Putamen (tissue), 1 donor: ENCODE measurements at regions not wholly inside any gene's neighbourhood (a gene's known extent, or its start where the extent isn't known, plus 50 kb on each side); places are given as distances from the start of the nearest gene placed in this dataset.
"Not testable (repeated sequence)": the region's sequence is repeated elsewhere in the genome, so short reads cannot be mapped to it uniquely, and the experiment has no call there.

Source experiments
- DNase-seq: peaks from one replicate; pipeline ENCODE4 v3.0.0-alpha.2; 2016; ENCODE audit warnings: low spot score

DNA sequence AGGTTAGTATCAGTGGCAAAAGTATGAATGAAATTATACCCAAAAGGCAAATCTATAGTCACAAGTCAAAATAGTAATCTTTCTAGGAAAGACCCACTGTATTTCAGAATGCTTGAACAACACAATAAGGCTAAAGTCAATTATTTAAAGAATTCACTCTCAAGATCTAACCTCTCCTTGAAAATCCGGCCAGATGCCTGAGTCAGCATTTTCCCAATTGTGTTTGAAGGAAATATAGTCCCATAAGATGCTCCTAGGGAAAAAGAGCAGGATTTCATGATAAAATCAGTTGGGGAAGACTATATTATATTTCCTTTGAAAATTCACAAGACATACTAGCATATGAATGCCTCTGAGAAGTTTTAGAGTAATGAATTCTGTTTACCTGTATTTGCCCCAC is 1075.0 kb downstream of the GRM8 start:
- no peak for DNase-seq

DNA sequence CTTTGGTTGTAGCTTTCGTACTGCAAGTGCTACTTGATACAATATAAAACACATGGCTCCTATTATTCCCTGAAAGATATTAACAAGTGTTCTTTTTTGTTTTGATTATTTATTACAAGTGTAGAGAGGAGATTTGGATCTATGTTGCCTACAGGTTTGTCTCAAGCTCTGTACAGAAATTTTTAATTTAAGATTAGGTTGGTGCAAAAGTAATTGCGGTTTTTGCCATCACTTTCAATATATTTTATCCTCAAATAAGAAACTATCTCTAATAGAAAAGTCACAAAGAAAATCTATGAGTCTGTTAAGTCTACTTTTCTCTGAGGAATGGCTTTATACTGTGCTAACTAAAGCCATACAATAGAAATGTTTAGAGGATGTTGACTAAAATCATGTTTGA is 1086.1 kb downstream of the GRM8 start:
- DNase-seq: no peak

DNA sequence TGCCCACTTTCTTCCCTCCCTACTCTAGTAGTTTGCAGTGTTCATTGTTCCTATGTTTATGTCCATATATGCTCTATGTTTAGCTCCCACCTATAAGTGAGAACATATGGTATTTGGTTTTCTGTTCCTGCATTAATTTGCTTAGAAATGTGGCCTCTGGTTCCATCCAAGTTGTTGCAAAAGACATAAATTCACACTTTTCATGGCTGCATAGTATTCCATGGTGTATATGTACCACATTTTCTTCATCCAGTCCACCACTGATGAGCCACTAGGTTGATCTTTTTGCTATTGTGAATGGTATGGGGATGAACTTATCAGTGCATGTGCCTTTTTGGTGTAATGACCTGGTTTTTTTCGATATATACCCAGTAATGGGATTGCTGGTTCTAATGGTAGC is 1089.1 kb downstream of the GRM8 start:
- DNase-seq: no peak

DNA sequence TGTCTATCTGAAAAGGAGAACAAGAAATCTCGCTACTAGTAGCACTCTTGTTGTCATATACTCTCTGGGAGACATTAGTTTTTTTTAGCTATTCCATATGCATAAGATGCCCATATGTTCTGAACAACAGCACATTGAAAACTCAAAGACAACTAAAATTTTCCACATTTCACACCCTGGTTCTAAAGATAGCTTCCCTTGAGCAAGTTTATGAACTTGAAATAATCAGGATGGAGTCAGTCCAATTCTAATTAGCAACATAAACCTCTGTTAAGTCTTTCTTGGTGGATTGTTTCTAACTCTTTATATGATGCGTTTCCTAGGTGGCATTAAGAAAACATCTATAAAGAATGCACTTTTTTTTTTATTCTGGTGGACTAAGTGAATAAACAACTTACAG is 1095.3 kb downstream of the GRM8 start:
- DNase-seq: no peak

DNA sequence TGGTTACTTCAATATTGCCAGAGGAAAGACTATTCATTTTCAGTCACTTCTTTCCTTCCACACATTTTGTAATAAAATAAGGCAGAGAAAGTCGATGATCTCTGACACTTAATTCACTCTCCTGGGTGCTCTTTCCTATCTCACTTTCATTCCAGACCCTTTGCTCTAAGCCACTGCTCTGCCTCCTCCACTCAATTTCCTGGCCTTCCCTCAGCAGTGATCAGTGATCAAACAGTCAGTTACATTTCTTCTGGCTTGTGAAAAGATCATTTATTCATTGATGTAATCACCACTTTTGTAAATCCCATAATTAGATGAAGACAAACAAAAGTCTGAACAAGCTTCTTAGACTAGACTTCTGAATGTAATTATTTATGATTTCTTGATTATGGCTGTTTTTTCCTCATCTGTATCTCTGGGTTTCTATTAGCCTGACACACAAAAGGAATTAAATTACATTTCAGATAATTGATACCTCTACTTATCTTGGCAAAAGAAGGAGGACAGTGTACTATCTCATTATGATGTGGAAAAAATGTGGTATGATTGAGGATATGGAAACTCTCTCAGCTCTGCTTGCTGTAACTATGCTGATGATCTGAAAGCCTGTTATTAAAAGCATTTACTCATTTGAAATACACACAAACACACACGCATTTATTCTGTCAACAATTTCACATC is 1102.3 kb downstream of the GRM8 start:
- no peak for DNase-seq

DNA sequence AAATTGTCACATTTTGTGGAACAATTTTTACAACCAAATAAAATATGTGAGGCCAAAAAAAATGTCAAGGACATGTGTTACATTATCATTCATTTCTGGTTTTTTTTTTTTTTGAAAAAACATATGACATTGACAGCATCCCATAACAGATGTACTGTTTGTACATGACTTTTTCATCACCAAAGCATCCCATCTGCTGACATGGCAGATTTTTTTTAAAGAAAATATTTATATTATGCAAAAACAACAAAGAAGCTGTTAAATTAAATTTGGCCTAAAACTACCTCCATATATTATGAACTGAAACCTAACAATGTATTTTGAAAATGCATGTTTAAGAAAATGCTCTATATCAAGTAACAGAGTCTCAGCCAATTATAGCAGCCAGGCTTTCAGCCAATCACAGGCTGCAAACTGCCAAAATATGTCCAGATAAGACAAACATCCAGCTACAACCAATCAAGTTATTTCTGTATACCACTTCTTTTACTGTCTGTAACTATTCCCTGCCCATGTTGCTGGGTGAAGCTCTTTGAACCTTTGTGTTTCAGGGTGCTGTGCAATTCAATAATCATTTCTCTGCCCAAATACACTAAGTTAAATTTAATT is 1111.8 kb downstream of the GRM8 start:
- no peak for DNase-seq

DNA sequence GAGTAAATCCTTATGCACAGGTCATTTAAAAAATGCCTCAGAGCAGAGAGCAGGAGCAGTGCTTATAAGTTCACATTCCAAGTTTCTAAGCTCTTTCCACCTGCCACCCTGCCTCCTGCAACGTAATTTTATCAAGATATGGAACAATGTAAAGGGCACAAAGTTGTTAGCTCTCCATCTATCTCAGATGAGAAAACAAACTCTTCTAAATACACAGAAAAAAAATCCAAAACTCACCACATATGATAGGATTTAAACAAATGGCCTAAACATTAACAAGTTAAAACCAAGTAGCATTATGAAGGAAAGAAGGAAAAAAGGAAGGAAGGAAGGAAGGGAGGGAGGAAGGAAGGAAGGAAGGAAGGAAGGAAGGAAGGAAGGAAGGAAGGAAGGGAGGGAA is 1132.8 kb downstream of the GRM8 start:
- DNase-seq: no peak

DNA sequence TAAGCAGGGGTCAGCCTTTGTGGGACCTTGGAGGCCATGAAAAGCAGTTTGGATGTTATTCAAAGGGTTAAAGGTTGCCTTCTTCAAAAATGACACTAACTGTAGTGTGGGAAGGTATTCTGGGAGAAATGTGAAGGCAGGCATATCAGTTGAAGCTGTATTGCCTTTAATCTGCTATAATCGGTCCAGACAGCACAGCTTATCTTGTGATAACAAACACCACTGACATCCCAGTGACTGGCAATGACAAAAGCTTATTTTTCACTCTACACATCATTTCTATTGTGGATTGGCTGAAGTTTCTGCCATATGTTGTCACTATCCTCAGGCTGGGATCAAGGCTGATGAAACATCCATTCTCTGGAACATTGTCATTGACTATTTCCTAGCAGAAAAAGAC is 1149.2 kb downstream of the GRM8 start:
- DNase-seq: no peak

DNA sequence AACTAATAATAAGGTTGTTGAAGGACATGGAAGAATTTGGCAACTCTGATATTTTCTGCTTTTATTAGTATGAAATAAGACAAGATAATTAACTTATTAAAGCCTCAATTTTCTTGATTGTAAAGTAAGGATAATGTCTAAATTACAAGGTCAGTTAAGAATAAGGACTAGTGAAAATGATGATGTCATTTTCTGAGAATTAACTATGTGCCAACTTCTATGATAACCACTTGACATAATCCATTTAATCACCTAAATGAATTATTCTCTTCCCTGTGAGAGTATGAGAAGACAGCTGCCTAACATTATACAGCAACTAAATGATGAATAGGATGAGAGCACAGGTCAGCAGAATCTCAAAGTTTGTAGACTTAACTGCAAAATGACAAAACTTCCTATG is 1153.4 kb upstream of the POT1 start:
- no peak for DNase-seq

DNA sequence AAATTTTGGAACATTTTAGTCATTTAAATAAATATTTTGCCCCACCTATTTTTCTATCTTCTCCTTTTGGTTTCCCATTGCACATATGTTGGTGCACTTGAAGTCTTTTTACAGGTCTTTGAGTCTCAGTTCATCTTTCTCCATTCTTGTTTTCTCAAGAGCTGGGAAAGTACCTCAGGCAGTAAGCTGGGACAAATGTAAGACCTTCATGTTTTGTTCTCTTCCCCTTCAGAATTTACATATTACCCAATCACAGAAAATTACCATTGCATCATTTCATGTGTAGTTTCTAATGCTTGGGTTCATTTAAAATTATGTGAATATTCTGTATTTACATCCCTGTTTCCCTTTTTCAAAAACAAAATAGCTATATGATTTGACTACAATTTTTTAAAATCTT is 1150.0 kb upstream of the POT1 start:
- no peak for DNase-seq

DNA sequence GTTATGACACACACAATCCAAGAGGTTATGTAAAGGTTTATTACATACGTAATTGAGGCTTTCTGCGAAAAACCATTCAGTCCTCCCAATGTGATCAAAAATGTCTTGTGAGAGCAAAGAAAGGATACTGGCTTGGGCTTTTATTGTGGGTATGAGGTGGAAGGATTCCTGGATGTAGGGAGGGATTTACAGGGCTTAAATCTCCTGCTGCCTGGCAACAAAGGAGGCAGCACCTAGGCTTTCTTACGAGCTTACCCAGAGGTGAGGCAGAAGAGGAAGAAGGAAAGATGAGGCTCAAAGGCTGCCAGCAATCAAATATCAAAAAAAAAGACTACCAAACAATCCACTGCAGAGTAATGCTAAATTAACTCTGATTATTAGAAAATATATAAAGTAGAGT is 1149.5 kb upstream of the POT1 start:
- no peak for DNase-seq

DNA sequence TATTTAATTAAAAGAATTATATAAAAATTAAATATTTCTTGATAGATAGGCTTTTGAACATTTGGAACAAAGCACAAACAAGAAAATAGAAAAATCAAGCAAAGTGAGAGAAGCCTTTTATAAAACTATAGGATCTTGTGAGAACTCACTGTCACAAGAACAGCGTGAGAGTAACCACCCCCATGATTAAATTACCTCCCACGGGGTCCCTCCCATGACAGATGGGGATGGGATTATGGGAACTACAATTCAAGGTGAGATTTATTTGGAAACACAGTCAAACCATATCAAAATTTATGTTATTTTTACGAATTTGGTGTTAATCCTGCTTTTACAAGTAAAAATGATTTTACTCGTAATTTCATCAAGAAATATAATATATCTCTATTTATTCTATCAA is 1136.1 kb upstream of the POT1 start:
- DNase-seq: peak; percentile 27

DNA sequence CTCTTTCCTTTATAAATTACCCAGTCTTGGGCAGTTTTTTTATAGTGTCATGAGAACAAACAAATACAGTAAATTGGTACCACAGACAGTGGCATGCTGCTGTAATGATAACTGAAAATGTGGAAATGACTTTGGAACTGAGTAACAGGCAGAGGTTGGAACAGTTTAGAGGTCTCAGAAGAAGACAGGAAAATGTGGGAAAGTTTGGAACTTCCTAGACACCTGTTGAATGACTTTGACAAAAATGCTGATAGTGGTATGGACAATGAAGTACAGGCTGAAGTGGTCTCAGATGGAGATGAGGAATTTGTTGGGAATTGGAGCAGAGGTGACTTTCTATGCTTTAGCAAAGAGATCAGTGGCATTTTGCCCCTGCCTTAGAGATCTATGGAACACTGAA is 1128.4 kb upstream of the POT1 start:
- no peak for DNase-seq

DNA sequence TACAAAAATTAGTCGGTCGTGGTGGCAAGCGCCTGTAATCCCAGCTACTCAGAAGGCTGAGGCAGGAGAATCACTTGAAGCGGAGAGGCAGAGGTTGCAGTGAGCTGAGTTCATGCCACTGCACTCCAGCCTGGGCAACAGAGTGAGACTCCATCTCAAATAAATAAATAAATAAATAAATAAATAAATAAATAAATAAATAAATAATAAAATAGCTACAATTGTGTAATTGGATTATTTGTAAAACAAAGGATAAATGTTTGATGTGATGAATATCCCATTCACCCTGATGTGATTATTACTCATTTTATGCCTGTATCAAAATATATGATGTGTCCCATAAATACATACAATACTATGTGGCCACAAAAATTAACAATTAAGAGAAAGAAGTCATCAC is 1127.0 kb upstream of the POT1 start:
- not testable (repeated sequence) for DNase-seq

DNA sequence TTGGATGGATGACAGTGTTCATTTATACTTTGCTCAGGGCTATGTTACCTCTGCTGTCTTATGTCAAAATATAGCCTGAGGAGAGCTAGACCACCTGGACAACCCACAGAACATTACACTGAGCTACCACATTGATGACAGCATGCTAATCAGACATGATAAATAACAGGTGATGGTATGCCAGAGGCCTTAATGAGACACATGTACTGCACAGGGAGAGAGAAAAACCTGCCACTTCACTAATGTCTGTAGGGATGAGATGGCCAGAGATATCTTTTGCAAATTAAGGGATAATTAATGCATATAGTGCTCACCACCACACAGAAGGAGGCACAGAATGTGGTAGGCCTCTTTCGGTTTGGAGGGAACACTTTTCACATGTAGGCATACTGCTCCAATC is 1122.6 kb upstream of the POT1 start:
- DNase-seq: no peak

DNA sequence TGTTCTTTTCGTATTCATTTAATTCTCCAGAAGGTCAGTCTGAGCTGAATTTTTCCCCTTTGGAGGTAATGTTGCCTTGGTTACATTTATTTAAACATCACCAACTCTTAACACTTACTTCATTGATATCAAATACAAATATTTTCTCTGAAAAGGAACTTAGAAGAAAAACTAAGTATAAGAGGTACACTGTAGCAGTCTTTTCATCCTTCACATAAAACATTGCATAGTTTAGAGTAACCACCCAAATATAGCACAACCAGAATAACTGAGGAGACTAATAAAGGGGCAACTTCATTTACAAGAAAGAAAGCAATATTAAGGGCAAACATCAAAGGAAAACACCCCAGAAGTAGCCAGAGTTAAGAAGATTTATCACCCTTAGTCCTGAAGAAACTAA is 1115.0 kb upstream of the POT1 start:
- DNase-seq: no peak

DNA sequence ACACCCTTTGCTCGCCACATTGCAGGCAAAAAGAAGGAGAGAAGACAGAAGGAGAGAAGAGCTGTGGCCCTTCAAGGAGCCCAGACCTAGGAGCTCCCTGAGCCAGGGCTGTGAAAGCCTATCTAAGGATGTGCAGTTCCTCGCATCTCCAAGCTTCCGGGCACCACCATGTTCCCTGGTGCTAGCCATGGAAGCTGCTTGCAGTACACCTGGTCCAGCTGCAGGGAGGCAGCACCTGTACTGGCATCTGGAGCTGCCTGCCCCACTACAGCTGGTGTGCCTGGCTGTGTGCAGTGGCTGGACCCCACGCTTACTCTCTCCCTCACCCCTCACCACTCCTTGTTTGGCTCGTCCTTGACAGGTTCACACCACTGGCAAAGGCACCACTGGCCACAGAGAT is 1111.8 kb upstream of the POT1 start:
- DNase-seq: no peak

DNA sequence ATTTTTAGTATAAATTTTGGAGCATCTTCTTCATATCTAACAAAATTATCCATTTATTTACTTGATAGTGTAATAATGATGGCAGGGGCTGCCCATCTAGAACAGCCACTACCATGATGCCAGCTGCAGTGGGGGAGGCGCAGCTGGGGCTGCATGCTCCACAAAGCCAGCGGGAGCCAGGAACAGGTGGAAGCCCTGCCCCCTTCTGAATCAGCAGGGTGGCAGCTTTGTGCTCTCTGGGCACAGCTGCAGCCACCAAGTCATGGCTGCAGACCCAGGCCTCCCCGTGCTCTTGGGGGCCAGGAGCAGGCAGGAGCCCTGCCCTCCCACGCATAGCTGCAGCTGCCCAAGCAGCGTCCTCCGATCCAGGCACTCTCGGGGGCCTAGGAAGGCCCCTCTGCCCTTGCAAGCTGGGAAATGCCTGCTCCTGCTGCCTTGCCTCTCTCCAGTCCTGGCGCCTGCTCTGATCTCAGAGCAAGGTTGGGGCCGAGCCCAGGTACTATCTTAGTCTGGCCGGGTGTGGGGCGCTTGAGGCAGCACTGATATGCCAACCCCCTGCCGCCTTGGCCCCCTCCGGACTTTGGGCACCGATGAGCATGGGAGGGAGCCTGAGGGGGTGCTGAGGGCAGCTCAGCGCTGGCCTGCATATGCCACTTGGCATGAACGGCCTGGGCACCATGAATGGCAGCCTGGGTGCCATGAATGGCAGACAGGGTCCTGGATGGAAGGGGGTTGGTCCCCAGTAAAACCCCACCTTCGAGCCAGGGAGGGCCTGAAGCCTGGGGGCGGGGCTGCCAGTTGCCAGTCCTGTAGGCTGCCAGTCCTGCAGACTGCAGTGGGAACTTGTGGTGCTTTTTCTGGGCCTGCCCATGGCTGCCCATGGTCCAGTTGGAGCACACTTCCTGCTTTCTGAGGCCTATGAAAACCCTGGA is 1110.8 kb upstream of the POT1 start:
- DNase-seq: no peak

DNA sequence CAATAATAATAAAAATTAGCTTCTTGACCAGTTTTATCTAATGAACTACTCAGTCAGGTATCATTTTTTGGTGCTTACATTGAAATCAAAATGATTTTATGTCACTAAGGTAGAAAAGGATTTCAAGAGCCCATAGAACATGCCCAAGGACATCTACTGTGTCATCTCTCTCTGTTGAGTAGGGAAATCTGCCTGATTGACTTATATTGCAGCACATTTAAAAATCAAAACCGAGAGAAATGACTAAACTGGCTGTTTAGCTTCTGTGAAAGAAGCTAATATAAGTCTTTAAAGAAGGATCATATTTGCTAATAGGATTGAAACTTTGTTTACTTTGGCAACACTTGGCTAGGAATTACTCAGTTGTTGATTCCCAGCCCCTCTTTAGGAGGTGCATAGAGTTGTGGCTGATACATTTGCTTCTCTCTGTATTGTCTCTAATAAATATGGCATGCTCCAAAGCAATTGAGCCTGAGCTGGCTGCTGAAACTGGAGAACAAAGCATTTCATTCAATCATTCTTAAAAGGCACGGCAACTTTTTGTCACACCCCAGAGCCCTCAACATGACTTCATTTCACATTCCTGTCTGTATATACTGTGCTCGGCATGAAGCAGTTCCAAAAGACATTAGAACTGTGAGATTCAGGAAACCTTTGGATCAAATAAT is 1096.9 kb upstream of the POT1 start:
- no peak for DNase-seq

DNA sequence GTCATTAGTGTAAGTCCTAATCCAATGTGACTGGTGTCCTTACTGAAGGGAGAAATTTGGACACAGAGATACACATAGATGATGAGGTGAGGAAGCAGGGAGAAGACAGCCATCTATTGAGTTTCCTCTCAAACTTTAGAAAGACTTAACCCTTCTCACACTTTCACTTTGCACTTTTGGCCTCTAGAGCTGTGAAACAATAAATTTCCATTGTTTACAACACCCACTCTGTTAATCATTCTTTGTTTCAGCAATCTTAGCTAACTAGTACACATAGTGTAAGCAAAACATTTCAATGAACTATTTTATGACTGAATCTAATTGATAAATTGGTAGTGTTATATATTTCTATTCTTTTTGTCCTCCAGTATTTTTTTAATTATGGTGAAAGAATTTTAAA is 1092.8 kb upstream of the POT1 start:
- DNase-seq: no peak

DNA sequence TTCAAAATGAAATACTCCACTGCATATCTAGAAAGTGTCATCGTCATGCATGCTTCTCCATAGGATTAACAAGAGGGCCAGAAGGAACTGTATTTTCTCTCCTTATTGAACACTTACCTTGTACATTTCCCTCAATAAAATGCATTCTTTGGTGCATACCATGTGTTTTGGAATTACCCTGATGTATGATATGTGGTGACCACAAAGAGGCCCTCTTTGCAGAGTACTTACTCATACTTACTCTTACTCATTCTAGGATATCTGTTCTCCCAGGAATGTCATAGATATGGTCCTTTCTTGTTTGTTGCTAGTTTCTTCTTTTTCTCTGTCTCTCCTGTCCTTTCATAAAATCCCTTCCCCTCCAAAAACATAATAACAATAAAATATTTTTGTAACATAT is 1087.1 kb upstream of the POT1 start:
- DNase-seq: no peak

DNA sequence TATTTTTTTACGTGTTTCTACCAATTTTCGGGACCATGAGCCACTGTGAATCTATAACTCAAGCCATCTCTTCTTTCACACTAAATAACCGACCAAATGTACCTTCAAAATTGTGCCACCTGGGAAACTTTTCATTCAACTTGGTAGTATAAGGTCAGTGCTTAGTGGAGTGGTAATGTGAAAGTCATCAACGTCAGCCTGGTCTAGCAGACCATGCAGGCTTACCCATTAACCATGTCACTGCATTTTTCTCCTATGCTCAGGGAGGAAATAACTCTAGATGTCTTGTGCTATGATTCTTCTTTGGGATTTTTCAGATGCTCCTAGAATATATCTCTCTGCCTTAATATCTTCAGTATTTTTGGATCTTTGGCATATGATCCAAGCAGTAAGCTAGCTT is 1075.4 kb upstream of the POT1 start:
- DNase-seq: no peak

DNA sequence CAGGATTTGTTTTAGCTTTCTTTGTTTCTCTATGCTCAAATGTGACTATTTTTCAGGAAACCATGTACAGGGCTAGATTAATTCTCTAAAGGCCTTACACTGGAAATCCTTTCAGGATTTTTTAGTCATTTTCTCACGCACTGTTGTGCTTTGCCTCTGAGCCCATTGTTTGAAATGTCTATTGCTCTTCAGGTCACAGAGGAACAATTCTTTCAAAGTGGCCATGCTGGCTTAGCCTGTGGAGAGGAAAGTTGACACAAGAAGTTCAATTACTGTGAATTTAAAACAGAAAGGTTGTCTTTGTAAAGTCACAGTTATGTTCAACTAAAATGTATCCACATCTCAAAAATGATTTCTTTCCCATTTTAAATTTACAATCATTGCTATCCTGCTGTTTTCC is 1071.7 kb upstream of the POT1 start:
- no peak for DNase-seq
